ENCODE measurements at regions not wholly inside any gene's neighbourhood (a gene's known extent, or its start where the extent isn't known, plus 50 kb on each side); places are given as distances from the start of the nearest gene placed in this dataset.

DNA sequence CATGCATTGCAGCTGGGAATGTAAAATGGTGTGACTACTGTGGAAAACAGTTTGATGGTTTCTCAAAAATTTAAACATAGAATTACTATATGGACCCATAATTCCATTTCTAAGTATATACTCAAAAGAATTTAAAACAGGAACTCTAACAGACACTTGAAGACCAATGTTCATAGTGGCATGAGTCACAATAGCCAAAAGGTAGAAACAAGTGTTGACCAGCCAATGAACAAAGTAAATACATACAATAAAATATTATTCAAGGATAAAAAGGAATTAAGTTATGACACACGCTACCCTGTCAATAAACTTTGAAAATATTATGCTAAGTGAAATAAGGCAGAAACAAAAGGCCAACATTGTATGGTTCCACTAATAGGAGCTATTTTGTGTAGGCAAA lies 357.4 kb upstream of the IL12A start:
- no peak for DNase-seq

- no peak for DNase-seq
These were observed 356.5 kb upstream of the IL12A start for GRCh38 chr3:159632128-159632527.

GRCh38 chr3:159632851-159633250 lies 355.8 kb upstream of the IL12A start:
- no peak for DNase-seq

DNA sequence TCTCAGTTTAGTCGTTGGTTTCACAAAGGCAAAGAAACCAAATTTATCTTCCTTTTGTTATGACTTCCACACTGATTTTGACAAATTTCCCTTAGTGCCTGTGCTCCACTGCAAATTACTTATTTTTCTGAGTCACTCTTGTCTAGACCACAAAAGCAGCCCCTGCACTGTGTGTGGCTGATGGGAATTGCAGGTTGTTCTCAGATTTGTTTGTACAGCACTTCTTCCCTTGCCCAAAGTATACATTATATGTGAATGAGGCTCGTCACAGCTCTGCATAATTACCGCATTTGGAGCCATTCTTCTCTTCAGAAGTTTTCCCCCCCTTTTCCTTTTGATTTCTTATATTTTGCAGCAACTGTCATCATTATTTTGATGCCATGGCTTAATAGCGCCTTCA lies 354.2 kb upstream of the IL12A start:
- no peak for DNase-seq

GRCh38 chr3:159635047-159635641 lies 353.5 kb upstream of the IL12A start:
- DNase-seq: no peak

- no peak for DNase-seq
These were observed 350.6 kb upstream of the IL12A start for GRCh38 chr3:159637883-159638542.

- DNase-seq: no peak
These were observed 348.4 kb upstream of the IL12A start for GRCh38 chr3:159640225-159640624.

DNA sequence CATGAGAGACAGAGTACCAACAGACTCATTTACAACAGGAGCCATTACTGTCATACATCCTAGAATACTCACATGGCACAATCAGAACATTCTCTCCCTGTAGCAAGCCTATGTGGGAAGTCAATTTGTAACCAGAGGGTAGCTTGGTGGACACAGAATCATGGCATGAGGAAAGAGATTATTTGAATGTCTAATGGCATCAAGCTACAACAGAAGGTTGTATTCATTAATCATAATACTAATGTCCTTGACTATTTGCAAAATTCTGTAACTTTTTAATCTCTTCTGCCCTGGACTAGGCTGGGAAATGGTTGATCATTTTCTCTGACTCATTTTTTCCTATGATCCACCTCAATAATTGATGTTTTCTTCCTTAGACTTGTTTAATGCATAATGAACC lies 345.2 kb upstream of the IL12A start:
- no peak for DNase-seq

DNA sequence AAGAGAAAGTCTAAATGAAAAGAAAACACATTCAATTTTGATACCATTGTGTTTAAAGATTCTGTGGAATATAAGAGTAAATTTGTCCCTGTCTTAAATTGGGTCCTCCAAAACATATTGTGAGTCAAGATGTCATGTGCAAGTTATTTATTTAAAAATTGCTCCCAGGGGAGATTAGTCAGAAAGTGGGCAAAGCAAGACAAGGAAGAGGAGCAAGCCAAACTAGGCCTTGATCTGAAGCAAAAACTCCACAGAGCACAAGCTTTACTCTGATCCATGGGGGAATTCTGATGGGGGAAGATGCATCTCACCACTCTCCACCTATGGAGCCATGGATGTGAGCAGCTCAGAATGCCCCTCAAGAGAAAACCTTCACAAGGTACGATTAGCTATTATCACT lies 342.8 kb upstream of the IL12A start:
- no peak for DNase-seq

- DNase-seq: no peak
These were observed 338.7 kb upstream of the IL12A start for GRCh38 chr3:159649951-159650350.

DNA sequence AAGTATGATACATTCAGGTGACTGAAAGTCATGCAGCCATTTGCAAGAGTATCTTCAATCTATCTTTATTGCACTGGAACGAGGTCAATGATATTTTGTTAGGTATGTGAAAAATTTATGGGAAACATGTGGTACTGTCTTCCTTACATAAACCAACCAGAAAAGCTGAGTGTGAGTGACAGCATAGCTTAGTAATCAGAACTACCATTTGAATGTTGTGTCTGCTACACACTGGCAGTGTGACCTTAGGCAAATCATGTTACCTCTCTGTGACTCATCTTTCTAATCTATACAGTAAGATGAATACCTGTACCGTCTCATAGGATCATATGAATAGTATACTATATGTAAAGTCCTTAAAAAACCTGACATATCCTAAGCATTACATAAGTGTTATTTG lies 337.9 kb upstream of the IL12A start:
- DNase-seq: no peak

DNA sequence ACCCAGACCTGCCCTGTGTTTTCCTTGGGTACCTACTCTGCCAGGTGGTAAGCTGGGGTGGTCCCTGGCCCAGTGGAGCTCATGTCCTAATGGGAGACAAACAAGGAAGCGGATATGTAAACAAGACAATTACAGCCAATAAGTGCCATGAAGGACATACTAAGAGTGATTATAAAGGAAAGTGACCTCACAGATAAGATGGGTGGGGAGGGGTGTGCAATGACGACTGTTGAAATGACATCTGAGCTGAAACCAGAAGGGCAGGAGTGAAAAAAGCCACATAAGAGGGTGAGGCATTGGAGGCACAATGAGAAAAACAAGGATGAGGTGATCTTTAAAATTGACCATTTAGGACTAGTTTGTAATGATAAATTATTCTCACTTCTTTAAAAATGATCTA lies 336.2 kb upstream of the IL12A start:
- no peak for DNase-seq

DNA sequence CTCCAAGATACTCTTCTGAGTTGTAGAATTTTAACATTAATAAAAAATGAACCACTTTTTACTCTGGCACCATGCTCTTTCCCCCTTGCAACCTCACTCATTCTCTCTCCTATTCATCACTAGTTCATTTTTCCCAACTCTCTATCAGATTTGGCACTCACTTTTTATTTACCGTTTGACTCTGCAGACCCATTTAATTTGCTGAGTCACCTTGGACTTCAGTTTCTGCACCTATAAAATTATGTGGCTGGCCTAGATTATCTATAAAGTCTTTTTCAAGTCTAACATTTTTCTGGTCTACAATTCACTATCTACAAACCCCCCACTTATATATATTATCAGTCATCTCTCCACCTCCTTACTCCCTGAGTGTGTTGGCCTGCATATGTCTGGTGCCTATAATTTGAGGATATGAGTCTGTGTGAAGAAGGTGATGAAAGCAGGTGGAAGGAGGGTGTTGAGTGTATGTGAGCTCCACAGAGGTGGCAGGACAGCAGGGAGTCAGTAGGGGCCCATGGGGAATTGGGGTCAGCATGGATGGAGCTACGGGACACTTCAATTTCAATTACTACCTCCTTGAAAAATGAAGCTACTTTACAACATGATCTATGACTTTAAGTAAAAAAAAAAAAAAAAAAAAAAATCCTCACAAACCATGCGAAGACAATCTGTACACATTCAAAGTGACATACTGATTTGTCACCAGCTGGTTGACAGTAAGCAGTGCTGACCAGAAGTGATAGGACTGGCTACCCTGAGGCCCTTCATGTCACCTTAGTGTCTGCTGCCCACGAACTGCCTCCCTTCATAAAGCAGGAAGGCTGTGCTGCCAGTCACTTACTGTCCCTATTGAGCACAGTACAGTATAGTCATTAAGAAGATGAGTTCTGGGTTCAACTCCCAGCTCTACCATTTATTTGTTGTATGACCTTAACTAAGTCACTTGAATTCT lies 334.2 kb upstream of the IL12A start:
- no peak for DNase-seq

GRCh38 chr3:159655202-159655601 lies 333.4 kb upstream of the IL12A start:
- DNase-seq: no peak

DNA sequence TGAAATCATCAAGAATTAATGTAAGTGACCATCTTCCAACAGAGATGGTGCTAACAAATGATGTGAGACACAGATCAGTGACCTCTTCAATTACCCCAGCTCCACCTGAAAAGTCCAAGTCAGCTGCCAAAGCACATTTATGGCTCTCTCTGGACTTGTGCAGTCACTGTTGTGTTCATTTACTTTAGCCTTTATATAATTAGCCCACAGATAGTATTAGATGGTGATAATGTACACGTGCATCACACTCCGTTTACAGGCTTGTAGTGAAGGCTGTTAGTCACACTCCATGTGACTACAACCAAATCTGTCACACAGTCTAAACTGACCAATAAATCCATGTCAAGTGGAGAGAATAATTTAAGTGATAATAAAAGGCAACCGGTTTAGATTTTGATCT lies 331.5 kb upstream of the IL12A start:
- DNase-seq: no peak

GRCh38 chr3:159657629-159658028 lies 331.0 kb upstream of the IL12A start:
- no peak for DNase-seq

DNA sequence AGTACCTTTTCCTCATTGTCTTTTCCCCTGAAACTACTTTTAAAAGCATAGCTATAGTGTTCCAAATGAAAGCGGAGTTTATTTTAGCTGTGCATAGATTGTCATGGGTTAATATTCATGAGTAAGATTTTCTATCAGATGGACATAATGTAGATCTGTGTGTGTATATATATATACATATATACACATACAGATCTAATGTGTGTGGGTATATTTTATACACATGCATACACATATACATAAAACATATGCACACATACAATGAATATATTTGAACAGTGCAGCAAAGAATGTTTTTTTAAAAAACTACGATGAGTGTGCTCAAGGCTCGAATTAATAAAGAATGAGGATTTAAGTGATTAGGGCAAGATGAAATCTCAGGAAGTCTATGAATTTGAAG lies 328.3 kb upstream of the IL12A start:
- no peak for DNase-seq

- no peak for DNase-seq
These were observed 327.7 kb upstream of the IL12A start for GRCh38 chr3:159660901-159661300.

DNA sequence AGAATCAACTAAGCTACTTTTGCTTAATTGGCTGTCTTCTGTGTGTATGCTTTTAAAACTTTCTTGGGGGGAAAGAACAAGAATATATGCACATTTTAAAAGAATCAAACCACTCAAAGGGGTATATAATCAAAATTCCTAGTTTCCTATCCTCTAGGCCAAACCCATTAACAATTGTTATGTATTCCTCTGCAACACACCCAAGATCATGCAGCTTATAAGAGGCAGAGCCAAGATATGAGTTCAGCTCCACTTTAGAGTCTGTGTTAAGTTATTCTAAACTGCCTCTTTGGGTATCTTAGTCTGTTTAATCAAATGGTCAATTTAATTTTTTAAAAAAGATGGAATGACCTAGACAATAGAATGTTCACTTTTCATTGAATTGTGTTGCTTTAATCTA lies 326.1 kb upstream of the IL12A start:
- no peak for DNase-seq

DNA sequence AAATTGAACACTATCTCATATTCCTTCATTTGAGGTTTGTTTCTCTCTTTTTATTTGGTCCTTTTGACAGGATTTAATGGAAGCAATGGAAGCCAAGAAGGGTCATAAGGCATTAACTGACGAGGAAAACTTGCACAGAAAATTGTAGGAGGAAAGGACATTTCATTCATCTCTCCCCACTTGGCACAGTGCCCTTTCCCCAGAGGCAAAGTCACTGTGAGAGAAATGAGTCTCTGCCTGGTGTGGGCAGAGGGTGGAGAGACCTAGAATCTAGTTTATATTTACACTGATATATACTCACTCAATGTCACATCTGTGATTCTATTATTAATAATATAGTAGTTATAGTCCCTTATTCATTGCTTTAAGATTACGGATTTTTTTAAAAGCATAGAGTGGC lies 324.6 kb upstream of the IL12A start:
- DNase-seq: no peak

DNA sequence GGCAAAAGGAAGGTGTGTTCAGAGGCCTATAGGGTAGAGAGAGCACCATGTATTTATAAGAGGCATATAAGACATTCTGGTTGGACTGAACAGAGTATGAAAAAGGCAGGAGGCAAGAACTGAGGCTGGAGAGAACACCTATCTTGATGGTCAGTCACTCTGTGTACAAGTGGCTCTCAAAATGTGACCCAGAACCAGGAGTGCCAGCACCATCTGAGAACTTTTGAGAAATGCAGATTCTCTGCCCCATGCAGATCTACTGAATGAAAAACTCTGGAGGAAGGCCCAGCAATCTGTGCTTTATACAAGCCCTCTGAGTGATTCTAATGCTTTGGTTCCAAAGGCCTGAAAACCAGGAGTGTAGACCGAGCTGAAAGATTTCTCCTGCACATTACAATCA lies 324.0 kb upstream of the IL12A start:
- DNase-seq: no peak

DNA sequence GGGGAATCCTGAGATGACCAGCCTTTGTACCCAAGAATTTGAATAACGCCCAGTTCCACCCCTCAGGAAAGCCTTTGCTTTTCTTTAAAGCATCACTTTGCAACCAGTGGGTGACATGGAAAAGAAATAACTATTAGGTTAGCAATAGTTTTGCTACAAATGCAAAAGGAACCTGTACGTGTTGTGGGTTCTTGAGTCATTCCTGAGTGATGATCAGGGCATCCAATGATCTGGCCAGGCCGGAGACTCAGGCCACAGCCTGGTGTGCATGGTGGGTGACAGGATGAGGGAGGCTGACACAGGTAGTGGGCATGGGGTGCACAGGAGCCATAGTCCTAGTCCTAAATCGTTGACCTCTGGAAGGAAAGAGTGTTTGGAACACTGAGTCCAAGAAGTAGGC lies 321.4 kb upstream of the IL12A start:
- no peak for DNase-seq

DNA sequence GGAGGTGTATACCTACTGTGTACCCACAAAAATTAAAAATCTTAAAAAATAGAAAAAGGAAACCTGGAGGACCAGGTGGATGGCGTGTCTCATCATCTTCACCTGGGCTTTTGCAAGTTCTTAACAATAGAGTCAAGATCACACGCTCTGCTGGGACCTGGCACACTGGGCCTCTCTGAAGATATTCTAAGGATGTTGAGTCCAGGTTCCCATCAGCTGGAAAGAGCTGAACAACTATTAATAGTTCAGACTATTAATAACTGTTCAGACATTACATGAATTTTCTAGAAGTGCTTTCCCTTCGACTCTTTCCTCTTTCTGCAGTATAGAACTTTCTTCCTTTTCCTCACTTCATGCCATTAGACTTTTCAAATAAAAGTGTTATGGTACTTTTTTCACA lies 320.2 kb upstream of the IL12A start:
- DNase-seq: no peak

DNA sequence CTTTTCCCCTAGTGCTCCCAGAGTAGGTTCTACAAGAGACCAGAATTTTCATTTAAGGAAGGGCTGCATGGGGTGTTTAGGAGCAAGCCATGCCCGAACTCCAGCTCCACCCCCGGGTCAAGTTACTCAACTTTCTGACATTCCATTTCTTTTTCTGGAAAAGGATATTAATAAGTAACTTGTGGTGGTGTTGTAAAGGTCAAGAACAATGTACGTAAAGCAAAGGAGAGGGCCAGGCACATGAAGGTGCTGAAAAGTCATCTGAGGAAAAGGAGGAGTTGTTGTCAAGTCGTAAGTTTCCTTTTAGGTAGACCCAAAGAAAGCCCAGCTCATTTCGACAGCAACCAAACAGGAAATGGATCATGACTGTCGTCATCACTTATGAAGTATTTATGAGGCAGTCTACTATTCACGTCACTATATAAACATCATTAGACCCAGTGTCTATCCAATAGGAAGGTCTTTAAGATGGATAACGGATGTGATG lies 319.6 kb upstream of the IL12A start:
- DNase-seq: no peak
